ENCODE measurements at regions not wholly inside any gene's neighbourhood (a gene's known extent, or its start where the extent isn't known, plus 50 kb on each side); places are given as distances from the start of the nearest gene placed in this dataset.
"Not testable (repeated sequence)": the region's sequence is repeated elsewhere in the genome, so short reads cannot be mapped to it uniquely, and the experiment has no call there.

DNA sequence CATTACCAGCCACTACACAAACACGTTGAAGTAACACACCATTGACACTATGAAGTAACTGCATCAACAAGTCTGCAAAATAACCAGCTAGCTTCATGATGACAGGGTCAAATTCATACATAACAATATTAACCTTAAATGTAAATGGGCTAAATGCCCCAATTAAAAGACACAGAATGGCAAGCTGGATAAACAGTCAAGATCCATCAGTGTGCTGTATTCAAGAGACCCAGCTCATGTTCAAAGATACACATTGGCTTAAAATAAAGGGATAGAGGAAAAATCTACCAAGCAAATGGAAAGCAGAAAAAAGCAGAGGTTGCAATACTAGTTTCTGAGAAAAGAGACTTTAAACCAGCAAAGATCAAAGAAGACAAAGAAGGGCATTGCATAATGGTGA lies 543.0 kb downstream of the ANKRD50 start:
- not testable (repeated sequence) for TF ChIP-seq POLR2A (IDR thresholded peaks at IDR 0.05; ENCODE audit: low read length); GATA1 (IDR thresholded peaks at IDR 0.05; ENCODE audit: low read depth, low read length)

Data from erythroblast (primary cell).